Heart left ventricle (tissue), 13 donors: ENCODE measurements at regions not wholly inside any gene's neighbourhood (a gene's known extent, or its start where the extent isn't known, plus 50 kb on each side); places are given as distances from the start of the nearest gene placed in this dataset.

Experiments used
- CTCF ChIP-seq, 12 donors: fragments of 200-600 bp; sonication (generic) in 4 of 12; IDR thresholded peaks; one replicate each; pipeline versions ENCODE4 v1.5.0 to v1.8.0; 2018 to 2022; ENCODE audit warnings: antibody characterized with exemption in 12 of 12, mild to moderate bottlenecking in 5 of 12
- POLR2A ChIP-seq, 2 donors: fragments of 450-650 bp; IDR thresholded peaks; one replicate each; pipeline ENCODE4 v1.6.1; 2017; ENCODE audit warnings: antibody characterized with exemption in 2 of 2, mild to moderate bottlenecking in 2 of 2, moderate library complexity in 2 of 2
- donor health status: ischemic (EF 13 %, LVEDD 7.1; RV severe dilation, severe dysfunction).
- donor health status: DM: no; HTN: yes; CAD: no.
- donor health status: DM: no; HTN: no; CAD: no.
- donor health status: ischemic (EF 25% LVEDD 6.9; RV normal size, moderate dysfunction).
- donor health status: ischemic (EF 25% LVEDD 5.7; RV mildly dilated, moderate dysfunction).
- donor health status: ischemic (EF 35%, LVEDD 5.7; RV mildly dilated, moderate dysfunction).
- donor health status: nonischemic (EF 11% LVEDD 7.7; RV severe dilation, severe dysfunction).
- donor health status: DM: yes; HTN: yes; CAD: no.
- donor health status: PGD.
- donor health status: ischemic (EF 29% LVEDD 5.4; RV normal size, mild dysfunction).
- donor health status: nonischemic (EF 23%, LVEDD 6.1; RV moderate dilation, normal function).

DNA sequence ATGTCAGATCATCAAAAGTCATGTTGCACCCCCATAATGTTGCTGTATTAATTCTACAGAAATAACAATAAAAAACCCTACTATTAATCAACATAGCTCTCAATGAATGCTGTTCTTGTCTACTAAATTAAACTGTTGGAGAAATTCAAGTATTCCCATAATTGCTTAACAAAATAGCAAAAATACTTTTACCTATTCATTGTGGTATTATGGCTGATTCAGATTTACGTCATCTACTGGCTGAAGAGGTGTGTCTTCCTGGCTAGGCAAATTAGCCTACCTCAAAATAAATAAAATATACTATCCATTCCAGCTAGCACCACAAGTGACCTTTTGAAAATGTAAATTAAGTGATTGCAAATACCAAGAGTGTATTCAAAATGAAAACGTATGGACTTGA, 249.4 kb downstream of the MEIS1 start:
- TF ChIP-seq CTCF (IDR thresholded peaks at IDR 0.05) = no peak
- no peak for TF ChIP-seq POLR2A (IDR thresholded peaks at IDR 0.05)
